ENCODE measurements at regions not wholly inside any gene's neighbourhood (a gene's known extent, or its start where the extent isn't known, plus 50 kb on each side); places are given as distances from the start of the nearest gene placed in this dataset.

DNA sequence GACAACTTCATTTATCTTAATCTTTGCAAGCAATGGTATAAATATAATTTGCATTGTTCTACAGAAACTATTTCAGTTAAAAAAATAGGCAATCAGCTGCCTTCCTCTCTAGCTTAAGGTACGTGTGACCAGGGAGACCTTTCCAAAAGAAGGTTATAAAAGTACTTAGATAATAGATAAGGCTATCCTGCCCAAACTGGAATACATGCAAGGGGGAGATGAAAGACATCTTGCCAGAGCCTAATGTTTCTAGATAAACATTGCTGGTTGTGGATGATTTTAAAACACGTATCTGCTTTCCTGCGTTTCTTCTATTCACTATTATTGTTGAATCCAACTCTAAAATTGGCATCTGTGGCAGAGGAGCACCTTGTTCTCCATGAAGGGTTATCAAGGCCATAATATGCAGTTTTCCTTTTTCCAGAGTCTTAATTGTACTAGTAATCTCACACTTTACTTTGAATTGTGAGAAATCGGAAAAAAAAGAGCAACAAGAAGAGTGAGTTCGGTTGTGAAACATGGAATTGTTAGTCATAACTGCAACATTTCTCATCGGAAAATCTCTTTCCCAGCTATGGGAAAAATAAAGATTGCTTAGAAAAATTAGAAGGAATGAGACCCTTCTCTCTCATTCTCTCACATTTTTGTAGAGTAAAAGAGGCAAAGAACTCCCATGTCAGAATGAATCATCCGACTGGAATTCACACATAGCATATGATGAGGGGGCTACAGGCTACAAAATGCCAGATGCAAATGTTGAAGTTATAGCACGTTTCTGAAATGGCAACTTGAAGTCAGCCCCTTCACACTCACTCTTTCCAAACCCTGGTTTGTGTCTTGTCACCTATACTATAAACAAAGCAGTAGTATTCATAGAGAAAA is 936.1 kb upstream of the NR2F2 start:
- no peaks in the 10 kb centered on the region for H4K20me1 ChIP-seq (ENCODE audit: control insufficient read depth, insufficient read depth, low read depth, low read length)
- no peaks in the 10 kb centered on the region for H3K27me3 ChIP-seq (ENCODE audit: control insufficient read depth, low read length)
- TF ChIP-seq, protein P1, sequence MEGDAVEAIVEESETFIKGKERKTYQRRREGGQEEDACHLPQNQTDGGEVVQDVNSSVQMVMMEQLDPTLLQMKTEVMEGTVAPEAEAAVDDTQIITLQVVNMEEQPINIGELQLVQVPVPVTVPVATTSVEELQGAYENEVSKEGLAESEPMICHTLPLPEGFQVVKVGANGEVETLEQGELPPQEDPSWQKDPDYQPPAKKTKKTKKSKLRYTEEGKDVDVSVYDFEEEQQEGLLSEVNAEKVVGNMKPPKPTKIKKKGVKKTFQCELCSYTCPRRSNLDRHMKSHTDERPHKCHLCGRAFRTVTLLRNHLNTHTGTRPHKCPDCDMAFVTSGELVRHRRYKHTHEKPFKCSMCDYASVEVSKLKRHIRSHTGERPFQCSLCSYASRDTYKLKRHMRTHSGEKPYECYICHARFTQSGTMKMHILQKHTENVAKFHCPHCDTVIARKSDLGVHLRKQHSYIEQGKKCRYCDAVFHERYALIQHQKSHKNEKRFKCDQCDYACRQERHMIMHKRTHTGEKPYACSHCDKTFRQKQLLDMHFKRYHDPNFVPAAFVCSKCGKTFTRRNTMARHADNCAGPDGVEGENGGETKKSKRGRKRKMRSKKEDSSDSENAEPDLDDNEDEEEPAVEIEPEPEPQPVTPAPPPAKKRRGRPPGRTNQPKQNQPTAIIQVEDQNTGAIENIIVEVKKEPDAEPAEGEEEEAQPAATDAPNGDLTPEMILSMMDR (IDR thresholded peaks at IDR 0.05; ENCODE audit: low read depth, low read length, poor library complexity, severe bottlenecking), result no peak
- no peak for TF ChIP-seq EZH2phosphoT487 (IDR thresholded peaks at IDR 0.05; ENCODE audit: borderline replicate concordance, low read length)
- no peaks in the 10 kb centered on the region for H3K9me2 ChIP-seq (replicated peaks; ENCODE audit: control insufficient read depth, low read length)
- H3K4me3 ChIP-seq (ENCODE audit: low read length), result no peak overlapping the region
- no peaks in the 10 kb centered on the region for H3K36me3 ChIP-seq (ENCODE audit: control insufficient read depth, low read length)
- no peak overlapping the region for H3K4me2 ChIP-seq (ENCODE audit: low read length)
- H3K9me3 ChIP-seq (ENCODE audit: control insufficient read depth, insufficient read depth, low read length), result no peaks in the 10 kb centered on the region
- H3F3A ChIP-seq (ENCODE audit: control insufficient read depth, insufficient read depth), result no peaks in the 10 kb centered on the region
- H3K27ac ChIP-seq (ENCODE audit: low read depth, low read length), result no peak overlapping the region
- no peaks in the 10 kb centered on the region for H3K4me1 ChIP-seq (ENCODE audit: control insufficient read depth, low read length)
- H3K79me2 ChIP-seq (ENCODE audit: control insufficient read depth, low read length), result no peaks in the 10 kb centered on the region

DNA sequence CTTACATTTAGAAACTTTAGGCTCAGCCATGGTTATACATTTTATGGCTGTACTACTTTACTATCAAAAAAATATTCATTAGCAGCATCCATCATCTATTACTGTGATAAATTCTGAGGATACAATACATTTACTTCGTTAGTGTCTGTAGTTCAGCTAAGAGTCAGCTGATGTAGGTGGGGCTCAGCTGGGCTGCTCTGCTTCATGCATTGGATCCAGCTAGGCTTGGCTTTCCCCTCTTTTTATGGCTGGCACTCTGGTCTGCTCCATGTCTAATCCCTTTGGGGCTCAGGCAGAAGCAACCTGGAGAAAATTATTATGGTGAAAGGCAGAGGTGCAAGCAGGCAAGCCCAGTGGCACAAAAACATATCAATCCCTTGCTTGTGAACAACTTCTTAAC is 930.1 kb upstream of the NR2F2 start:
- no peaks in the 10 kb centered on the region for H3K36me3 ChIP-seq (ENCODE audit: control insufficient read depth, low read length)
- H3K4me3 ChIP-seq (ENCODE audit: low read length), result no peak overlapping the region

DNA sequence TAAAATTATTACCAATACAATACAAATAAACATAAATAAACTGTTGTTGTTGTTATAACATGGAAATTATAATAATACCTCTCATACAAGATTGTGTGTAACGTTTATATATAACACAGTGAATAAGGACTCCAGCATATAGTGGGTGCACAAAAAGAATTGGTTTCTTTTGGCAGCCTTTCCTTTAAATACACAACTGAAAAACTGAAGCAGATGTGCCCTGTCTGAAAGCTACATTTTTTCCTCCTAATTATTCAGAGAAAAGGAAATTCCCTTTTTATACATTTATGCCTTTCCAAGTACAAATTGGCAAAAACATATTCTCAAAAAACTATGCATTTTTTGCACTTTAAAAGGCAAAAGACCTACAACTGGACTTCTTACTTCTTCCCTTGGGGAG is 928.9 kb upstream of the NR2F2 start:
- H3K36me3 ChIP-seq (ENCODE audit: control insufficient read depth, low read length), result no peaks in the 10 kb centered on the region
- no peak overlapping the region for H3K27ac ChIP-seq (ENCODE audit: low read depth, low read length)

More for the DNA sequence above, 930.1 kb upstream of the NR2F2 start:
- no peak overlapping the region for H3K4me2 ChIP-seq (ENCODE audit: low read length)
- no peaks in the 10 kb centered on the region for H3K4me1 ChIP-seq (ENCODE audit: control insufficient read depth, low read length)
- H3K79me2 ChIP-seq (ENCODE audit: control insufficient read depth, low read length), result no peaks in the 10 kb centered on the region
- no peak overlapping the region for H3K27ac ChIP-seq (ENCODE audit: low read depth, low read length)
- no peaks in the 10 kb centered on the region for H3K9me3 ChIP-seq (ENCODE audit: control insufficient read depth, insufficient read depth, low read length)
- H4K20me1 ChIP-seq (ENCODE audit: control insufficient read depth, insufficient read depth, low read depth, low read length), result no peaks in the 10 kb centered on the region
- no peaks in the 10 kb centered on the region for H3F3A ChIP-seq (ENCODE audit: control insufficient read depth, insufficient read depth)
- TF ChIP-seq, protein P1 (IDR thresholded peaks at IDR 0.05; ENCODE audit: low read depth, low read length, poor library complexity, severe bottlenecking), result no peak
- H3K27me3 ChIP-seq (ENCODE audit: control insufficient read depth, low read length), result no peaks in the 10 kb centered on the region
- H3K9me2 ChIP-seq (replicated peaks; ENCODE audit: control insufficient read depth, low read length), result no peaks in the 10 kb centered on the region

More for the DNA sequence above, 928.9 kb upstream of the NR2F2 start:
- Histone ChIP-seq H3K4me3 (ENCODE audit: low read length) (no peak overlapping the region), H3K9me3 (ENCODE audit: control insufficient read depth, insufficient read depth, low read length) (no peaks in the 10 kb centered on the region), H4K20me1 (ENCODE audit: control insufficient read depth, insufficient read depth, low read depth, low read length) (no peaks in the 10 kb centered on the region), H3K79me2 (ENCODE audit: control insufficient read depth, low read length) (no peaks in the 10 kb centered on the region), H3K9me2 (replicated peaks; ENCODE audit: control insufficient read depth, low read length) (no peaks in the 10 kb centered on the region), H3K27me3 (ENCODE audit: control insufficient read depth, low read length) (no peaks in the 10 kb centered on the region), H3K4me1 (ENCODE audit: control insufficient read depth, low read length) (no peaks in the 10 kb centered on the region), H3K4me2 (ENCODE audit: low read length) (no peak overlapping the region), H3F3A (ENCODE audit: control insufficient read depth, insufficient read depth) (no peaks in the 10 kb centered on the region)
- TF ChIP-seq, protein P1 (IDR thresholded peaks at IDR 0.05; ENCODE audit: low read depth, low read length, poor library complexity, severe bottlenecking), result no peak
- no peak for TF ChIP-seq EZH2phosphoT487 (IDR thresholded peaks at IDR 0.05; ENCODE audit: borderline replicate concordance, low read length)

All from DOHH2 (cell line).